DND-41 (cell line): ENCODE measurements at regions not wholly inside any gene's neighbourhood (a gene's known extent, or its start where the extent isn't known, plus 50 kb on each side); places are given as distances from the start of the nearest gene placed in this dataset.

Source experiments
- CTCF ChIP-seq: IDR thresholded peaks from 2 replicates; pipeline ENCODE4 v1.5.1; 2012; ENCODE audit warnings: borderline replicate concordance, low read length, moderate library complexity, mild to moderate bottlenecking; ENCODE audit not compliant: poor library complexity, severe bottlenecking; ENCODE audit errors: extremely low read depth
- EZH2 ChIP-seq: IDR thresholded peaks from 3 replicates; pipeline ENCODE4 v1.6.1; 2012; ENCODE audit warnings: borderline replicate concordance, low read depth, mild to moderate bottlenecking, moderate library complexity, low read length, inconsistent platforms; ENCODE audit not compliant: severe bottlenecking

- no peak for TF ChIP-seq CTCF
- no peak for TF ChIP-seq EZH2
These were observed 508.8 kb downstream of the ZEB2 start for GRCh38 chr2:144011098-144011497.
